CD4-positive, alpha-beta T cell treated with Interleukin-10 for 1 hour (primary cell): ENCODE measurements at regions not wholly inside any gene's neighbourhood (a gene's known extent, or its start where the extent isn't known, plus 50 kb on each side); places are given as distances from the start of the nearest gene placed in this dataset.

Source experiments
- DNase-seq: peaks from one replicate; pipeline ENCODE4 v3.0.0-alpha.2; 2020

GRCh38 chr17:77001487-77001886 lies 133.3 kb downstream of the MGAT5B start:
- no peak for DNase-seq

GRCh38 chr17:77002103-77003045 lies 134.2 kb downstream of the MGAT5B start:
- no peak for DNase-seq

GRCh38 chr17:77003699-77004098 lies 135.5 kb downstream of the MGAT5B start:
- no peak for DNase-seq

GRCh38 chr17:77006971-77007649 lies 133.7 kb upstream of the SEC14L1 start:
- DNase-seq = no peak

GRCh38 chr17:77009877-77010276 lies 130.9 kb upstream of the SEC14L1 start:
- DNase-seq = no peak

- DNase-seq = no peak
These were observed 130.1 kb upstream of the SEC14L1 start for GRCh38 chr17:77010667-77011066.

- peak; percentile 60 for DNase-seq
These were observed 129.4 kb upstream of the SEC14L1 start for GRCh38 chr17:77011173-77012011.

- DNase-seq = no peak
These were observed 122.3 kb upstream of the SEC14L1 start for GRCh38 chr17:77018504-77018903.

- no peak for DNase-seq
These were observed 120.8 kb upstream of the SEC14L1 start for GRCh38 chr17:77019893-77020379.

GRCh38 chr17:77020973-77021372 lies 119.8 kb upstream of the SEC14L1 start:
- no peak for DNase-seq

- no peak for DNase-seq
These were observed 118.0 kb upstream of the SEC14L1 start for GRCh38 chr17:77022766-77023165.

- DNase-seq = no peak
These were observed 115.0 kb upstream of the SEC14L1 start for GRCh38 chr17:77025781-77026180.

GRCh38 chr17:77027271-77027889 lies 113.4 kb upstream of the SEC14L1 start:
- DNase-seq = no peak

GRCh38 chr17:77028900-77029299 lies 111.9 kb upstream of the SEC14L1 start:
- DNase-seq = no peak

GRCh38 chr17:77032929-77033328 lies 107.8 kb upstream of the SEC14L1 start:
- no peak for DNase-seq

GRCh38 chr17:77033892-77034404 lies 106.8 kb upstream of the SEC14L1 start:
- DNase-seq = no peak

GRCh38 chr17:77034677-77035424 lies 105.9 kb upstream of the SEC14L1 start:
- DNase-seq = no peak

GRCh38 chr17:77035526-77035925 lies 105.2 kb upstream of the SEC14L1 start:
- DNase-seq = no peak

GRCh38 chr17:77036136-77036840 lies 104.5 kb upstream of the SEC14L1 start:
- no peak for DNase-seq

GRCh38 chr17:77036841-77037381 lies 103.9 kb upstream of the SEC14L1 start:
- no peak for DNase-seq

GRCh38 chr17:77037943-77038342 lies 102.8 kb upstream of the SEC14L1 start:
- no peak for DNase-seq
